Gastroesophageal sphincter (tissue), 3 donors: ENCODE measurements at regions not wholly inside any gene's neighbourhood (a gene's known extent, or its start where the extent isn't known, plus 50 kb on each side); places are given as distances from the start of the nearest gene placed in this dataset.

ENCODE experiments used
- CTCF ChIP-seq, 4 experiments: fragments of 200-600 bp in 2 of 4; fragments of 450-650 bp in 2 of 4; sonication (generic) in 1 of 4; IDR thresholded peaks; one replicate each; pipeline ENCODE4 v1.5.1; 2017 to 2019; ENCODE audit warnings: antibody characterized with exemption in 4 of 4, mild to moderate bottlenecking in 2 of 4, moderate library complexity in 2 of 4
- EP300 ChIP-seq: sonication (generic); formaldehyde crosslinking; IDR thresholded peaks from one replicate; pipeline ENCODE4 v1.6.1; 2017; ENCODE audit warnings: antibody characterized with exemption, mild to moderate bottlenecking
- POLR2A ChIP-seq, 2 donors: fragments of 450-650 bp; IDR thresholded peaks; one replicate each; pipeline ENCODE4 v1.6.1; 2017; ENCODE audit warnings: antibody characterized with exemption in 2 of 2, mild to moderate bottlenecking in 2 of 2, moderate library complexity in 1 of 2
- POLR2AphosphoS5 ChIP-seq: sonication (generic); formaldehyde crosslinking; IDR thresholded peaks from one replicate; pipeline ENCODE4 v1.6.1; 2017; ENCODE audit warnings: antibody characterized with exemption

- TF ChIP-seq POLR2A (IDR thresholded peaks at IDR 0.05) = no peak
- TF ChIP-seq CTCF (IDR thresholded peaks at IDR 0.05) = no peak
- TF ChIP-seq POLR2AphosphoS5 = no peak
- no peak for TF ChIP-seq EP300
These were observed 227.3 kb upstream of the PDE10A start for GRCh38 chr6:165890404-165890735.
